HG03280 (cell line): ENCODE measurements at regions not wholly inside any gene's neighbourhood (a gene's known extent, or its start where the extent isn't known, plus 50 kb on each side); places are given as distances from the start of the nearest gene placed in this dataset.
"Not testable (repeated sequence)": the region's sequence is repeated elsewhere in the genome, so short reads cannot be mapped to it uniquely, and the experiment has no call there.

ENCODE experiments used
- ATAC-seq: cut with Tn5 transposase; IDR thresholded peaks from one replicate; pipeline ENCODE4 v1.9.1; 2021; ENCODE audit warnings: mild to moderate bottlenecking, moderate library complexity; ENCODE audit not compliant: unreplicated experiment

- ATAC-seq, result no peak
Measured at GRCh38 chr11:92046103-92046502, 178.5 kb upstream of the FAT3 start.

GRCh38 chr11:92045301-92045700, 179.3 kb upstream of the FAT3 start:
- no peak for ATAC-seq

DNA sequence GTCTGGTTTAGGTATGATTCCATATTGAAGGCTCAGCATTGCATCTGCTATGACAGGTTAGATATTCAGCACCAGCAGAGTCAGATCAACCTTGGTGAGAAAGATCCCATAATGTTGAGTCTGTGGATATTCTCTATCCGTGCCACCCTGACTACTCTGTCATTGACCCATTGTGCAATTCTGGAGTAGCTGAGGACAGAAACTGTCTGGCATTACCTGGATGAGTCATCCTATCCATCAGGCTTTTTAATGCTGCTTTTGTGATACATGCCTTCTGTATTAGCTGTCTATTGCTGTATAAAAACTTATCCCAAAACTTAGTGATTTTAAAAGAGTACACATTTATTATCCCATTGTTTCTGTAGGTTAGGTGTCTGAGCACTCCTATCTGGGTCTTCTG, 189.1 kb upstream of the FAT3 start:
- ATAC-seq, result no peak

DNA sequence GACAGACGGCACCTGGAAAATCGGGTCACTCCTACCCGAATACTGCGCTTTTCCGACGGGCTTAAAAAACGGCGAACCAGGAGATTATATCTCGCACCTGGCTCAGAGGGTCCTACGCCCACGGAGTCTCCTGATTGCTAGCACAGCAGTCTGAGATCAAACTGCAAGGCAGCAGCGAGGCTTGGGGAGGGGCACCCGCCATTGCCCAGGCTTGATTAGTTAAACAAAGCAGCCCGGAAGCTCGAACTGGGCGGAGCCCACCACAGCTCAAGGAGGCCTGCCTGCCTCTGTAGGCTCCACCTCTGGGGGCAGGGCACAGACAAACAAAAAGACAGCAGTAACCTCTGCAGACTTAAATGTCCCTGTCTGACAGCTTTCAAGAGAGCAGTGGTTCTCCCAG, 197.5 kb upstream of the FAT3 start:
- ATAC-seq, result not testable (repeated sequence)

DNA sequence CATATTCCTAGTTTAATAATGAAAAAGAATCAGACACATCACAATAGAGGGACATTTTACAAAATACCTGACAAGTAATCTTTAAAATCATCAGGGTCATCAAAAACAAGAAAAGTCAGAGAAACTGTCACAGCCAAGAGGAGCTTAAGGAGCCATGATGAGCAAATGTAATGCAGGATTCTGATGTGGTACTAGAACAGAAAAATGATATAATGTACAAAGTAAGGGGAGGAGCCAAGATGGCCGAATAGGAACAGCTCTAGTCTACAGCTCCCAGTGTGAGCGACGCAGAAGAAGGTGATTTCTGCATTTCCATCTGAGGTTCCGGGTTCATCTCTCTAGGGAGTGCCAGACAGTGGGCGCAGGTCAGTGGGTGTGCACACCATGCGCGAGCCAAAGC, 198.0 kb upstream of the FAT3 start:
- no peak for ATAC-seq

DNA sequence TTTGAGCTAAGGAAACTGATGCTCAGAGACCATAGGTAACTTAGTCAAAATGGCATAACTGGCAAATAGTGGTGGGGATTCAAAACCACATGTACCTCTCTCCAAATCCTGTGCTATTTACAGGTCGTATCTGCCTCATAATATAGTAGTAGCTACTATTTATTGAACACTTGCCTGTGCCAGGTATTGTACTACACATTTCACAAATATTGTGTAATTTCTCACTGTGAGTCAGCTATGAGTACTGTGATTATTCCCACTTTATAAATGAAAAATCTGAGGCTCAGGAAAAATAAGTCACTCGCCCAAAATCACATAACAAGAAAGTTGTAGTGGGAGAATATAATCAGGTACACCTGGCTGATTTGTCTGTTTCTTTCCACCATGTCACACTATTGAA, 199.8 kb upstream of the FAT3 start:
- no peak for ATAC-seq

DNA sequence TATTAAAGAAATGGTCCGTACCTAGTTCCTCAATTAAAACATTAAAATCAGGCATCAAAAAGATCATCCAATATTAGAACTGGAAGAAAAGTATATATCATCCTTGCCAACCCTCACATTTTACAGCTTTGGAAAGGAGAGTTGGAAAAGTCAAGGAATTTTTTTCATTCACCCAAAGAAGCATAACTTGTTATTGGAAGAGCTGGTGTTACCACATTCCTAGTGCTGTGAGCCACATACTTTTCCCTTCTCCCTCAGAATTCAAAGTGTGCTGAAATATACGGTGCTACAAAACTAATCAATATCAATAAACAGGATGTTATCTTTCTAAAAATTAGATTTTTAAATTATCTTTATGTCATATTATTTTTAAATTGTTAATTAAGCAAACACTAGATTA, 202.1 kb upstream of the FAT3 start:
- no peak for ATAC-seq

DNA sequence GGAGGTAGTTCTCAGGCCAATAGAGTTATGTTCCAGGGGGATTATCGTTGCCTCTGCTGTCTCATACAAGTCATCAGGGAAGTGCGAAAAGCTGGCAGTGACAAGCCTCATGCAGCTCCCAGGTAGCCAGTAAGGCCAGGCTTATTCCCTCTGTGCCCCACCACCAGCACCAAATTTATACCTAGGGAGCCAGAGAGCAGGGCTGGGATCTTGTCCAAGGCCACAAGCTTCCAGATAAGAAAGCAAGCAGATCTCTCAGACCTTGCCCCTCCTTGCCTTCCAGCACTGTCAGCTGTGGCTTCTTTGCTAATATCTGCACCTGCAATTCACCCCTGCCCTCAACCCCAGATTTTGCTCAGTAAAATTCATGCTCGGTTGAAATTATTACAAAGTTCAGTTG, 206.3 kb upstream of the FAT3 start:
- ATAC-seq, result no peak

- no peak for ATAC-seq
Measured at GRCh38 chr11:92008249-92008648, 216.4 kb upstream of the FAT3 start.

DNA sequence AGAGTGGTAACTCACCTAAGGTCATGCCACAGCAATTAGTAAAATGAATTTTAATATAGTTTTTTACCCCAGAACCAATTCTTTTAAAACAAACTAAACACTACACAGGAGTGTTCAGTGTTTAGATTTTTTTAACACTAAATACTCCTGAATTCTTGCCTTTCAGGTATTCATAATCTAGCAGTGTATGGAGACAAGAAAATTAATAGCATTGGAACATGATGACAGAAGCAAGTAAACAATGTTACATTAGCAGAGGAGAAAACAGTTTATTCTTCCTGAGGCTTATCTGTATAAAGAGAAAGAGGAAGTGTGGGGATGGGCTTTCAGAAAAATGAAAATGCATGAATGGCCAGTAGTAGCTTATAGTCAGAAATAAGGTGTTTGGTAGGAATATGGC, 222.1 kb upstream of the FAT3 start:
- ATAC-seq, result no peak

DNA sequence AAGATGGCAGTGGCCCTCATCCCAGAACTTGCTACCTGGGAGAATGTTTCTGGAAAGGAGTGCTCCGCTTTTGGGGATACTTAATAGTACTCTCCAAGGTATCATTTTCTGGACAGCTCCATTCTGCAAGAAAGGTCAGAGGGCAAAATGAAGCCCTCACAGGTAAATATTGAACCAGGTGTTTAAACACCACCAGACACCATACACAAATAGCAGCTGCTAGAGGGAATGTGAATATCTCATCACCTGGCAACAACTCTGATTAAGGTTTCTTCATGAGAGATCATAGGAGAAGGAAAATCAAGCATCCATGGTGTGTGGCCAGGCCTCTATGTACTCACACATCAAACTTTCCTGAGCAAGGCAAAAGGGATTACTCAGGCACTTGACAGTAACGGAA, 226.1 kb upstream of the FAT3 start:
- ATAC-seq, result no peak

GRCh38 chr11:91997226-91997625, 227.4 kb upstream of the FAT3 start:
- no peak for ATAC-seq

DNA sequence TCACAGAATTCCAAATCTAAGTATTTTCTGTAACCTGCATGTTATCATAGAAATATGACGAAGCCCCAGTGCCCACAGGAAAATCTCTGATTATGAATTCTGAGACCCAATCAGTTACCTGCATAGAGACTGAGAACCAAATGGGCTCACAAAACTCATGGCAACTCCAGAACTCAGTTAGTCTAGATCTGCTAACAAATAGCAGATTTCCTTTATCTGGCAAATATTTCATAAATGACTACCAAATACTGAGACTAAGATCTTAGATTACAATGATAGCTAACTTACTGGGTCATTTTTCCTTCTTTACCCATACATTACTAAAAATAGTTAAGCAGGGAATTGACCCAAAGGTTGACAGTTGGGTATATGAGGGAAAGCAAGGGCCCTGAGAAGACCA, 228.1 kb upstream of the FAT3 start:
- ATAC-seq, result no peak

DNA sequence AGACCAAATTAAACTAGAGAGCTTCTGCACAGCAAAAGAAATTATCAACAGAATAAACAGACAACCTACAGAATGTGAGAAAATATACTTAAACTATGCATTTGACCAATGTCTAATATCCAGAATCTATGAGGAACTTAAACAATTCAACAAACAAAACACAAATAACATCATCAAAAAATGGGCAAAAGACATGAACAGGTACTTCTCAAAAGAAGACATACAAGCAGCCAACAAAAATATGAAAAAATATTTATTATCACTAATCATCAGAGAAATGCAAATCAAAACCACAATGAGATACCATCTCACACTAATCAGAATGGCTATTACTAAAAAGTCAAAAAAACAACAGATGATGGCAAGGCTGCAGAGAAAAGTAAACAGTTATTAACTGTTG, 236.2 kb upstream of the FAT3 start:
- ATAC-seq, result not testable (repeated sequence)

- ATAC-seq, result no peak
Measured at GRCh38 chr11:91986218-91986617, 238.4 kb upstream of the FAT3 start.

DNA sequence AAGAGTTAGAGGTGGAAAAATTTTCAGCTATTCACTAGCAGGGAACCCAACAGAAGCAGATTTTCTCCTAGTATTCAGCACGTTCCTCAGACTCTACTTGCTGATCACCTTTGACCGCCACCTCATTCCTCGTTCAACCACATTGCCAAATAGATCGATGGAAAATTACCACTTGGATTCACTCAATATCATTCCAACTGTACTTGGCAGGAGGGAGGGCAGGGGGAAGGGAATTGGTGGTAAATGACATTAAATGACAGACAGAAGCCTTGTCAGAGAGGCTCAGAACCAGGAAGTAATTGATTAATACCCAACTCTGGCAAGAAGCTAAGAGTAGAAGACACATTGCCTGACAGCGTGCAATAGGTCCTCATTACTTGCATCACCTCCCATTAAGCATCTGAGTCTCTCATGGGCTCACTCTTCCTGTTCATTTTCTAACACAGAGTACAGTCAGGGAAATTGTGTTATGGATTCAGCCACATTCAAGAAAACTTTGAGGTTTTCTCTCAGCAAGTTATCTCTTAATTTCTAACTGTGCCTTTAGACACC, 240.5 kb upstream of the FAT3 start:
- ATAC-seq, result no peak

DNA sequence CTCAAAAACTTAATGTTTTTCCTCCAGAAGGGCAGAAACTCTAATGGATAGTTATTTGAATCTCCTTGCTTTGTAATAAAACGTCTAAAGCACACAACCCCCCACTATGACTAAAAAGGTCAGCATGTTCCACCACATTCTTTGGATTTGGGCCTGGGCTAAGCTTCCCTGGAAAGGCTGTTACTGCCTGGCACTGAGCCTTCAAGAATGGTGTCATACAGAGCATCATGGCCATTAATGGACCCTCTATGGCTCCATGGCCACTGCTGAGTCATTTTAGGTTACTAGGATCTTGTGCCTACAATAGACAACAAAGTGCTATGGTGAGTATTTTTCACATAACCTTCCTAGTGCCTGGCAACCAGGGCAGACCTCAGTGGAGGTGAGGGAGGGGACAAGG, 242.6 kb upstream of the FAT3 start:
- no peak for ATAC-seq

DNA sequence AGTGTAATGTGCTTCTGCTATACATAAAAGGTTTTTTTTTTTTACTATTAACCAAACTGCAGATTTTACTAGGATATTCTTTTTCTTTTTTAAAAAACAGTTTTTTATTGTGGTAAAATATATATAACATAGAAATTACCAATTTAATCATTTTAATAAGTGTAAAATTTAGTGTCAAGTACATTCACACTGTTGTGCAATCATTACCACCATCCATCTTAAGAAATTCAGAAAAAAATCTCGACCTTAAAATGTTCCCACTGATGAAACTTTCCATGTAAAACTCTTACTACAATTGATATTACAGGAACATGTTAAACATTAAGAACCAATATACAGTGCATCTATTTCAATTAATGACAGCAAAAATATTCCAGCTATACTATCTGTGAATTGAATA, 244.8 kb upstream of the FAT3 start:
- ATAC-seq, result no peak

- ATAC-seq, result no peak
Measured at GRCh38 chr11:91978747-91979146, 245.9 kb upstream of the FAT3 start.

GRCh38 chr11:91972665-91973266, 251.9 kb upstream of the FAT3 start:
- no peak for ATAC-seq

GRCh38 chr11:91970624-91971023, 254.0 kb upstream of the FAT3 start:
- no peak for ATAC-seq

- ATAC-seq, result no peak
Measured at GRCh38 chr11:91969486-91969885, 255.1 kb upstream of the FAT3 start.

- ATAC-seq, result no peak
Measured at GRCh38 chr11:91967691-91968045, 256.9 kb upstream of the FAT3 start.
